ENCODE measurements at regions not wholly inside any gene's neighbourhood (a gene's known extent, or its start where the extent isn't known, plus 50 kb on each side); places are given as distances from the start of the nearest gene placed in this dataset.
"Not testable (repeated sequence)": the region's sequence is repeated elsewhere in the genome, so short reads cannot be mapped to it uniquely, and the experiment has no call there.

GRCh38 chr1:221204055-221204833 is 325.0 kb downstream of the HLX start:
- ATAC-seq, result no peak

- ATAC-seq, result no peak
Observed at GRCh38 chr1:221206076-221206475, 326.8 kb downstream of the HLX start.

GRCh38 chr1:221212926-221213325 is 333.7 kb downstream of the HLX start:
- ATAC-seq, result no peak

- ATAC-seq, result no peak
Observed at GRCh38 chr1:221217029-221217428, 337.8 kb downstream of the HLX start.

- no peak for ATAC-seq
Observed at GRCh38 chr1:221223281-221223680, 344.0 kb downstream of the HLX start.

GRCh38 chr1:221227460-221227859 is 348.2 kb downstream of the HLX start:
- ATAC-seq, result no peak

- ATAC-seq, result no peak
Observed at GRCh38 chr1:221227872-221228337, 348.7 kb downstream of the HLX start.

- ATAC-seq, result no peak
Observed at GRCh38 chr1:221228594-221228993, 349.4 kb downstream of the HLX start.

- no peak for ATAC-seq
Observed at GRCh38 chr1:221230605-221231004, 351.4 kb downstream of the HLX start.

GRCh38 chr1:221234791-221235190 is 355.5 kb downstream of the HLX start:
- no peak for ATAC-seq

GRCh38 chr1:221237587-221237986 is 358.3 kb downstream of the HLX start:
- no peak for ATAC-seq

GRCh38 chr1:221239181-221239580 is 359.9 kb downstream of the HLX start:
- no peak for ATAC-seq

- no peak for ATAC-seq
Observed at GRCh38 chr1:221239792-221240191, 360.5 kb downstream of the HLX start.

GRCh38 chr1:221240690-221241089 is 361.4 kb downstream of the HLX start:
- ATAC-seq, result no peak

- ATAC-seq, result no peak
Observed at GRCh38 chr1:221241157-221241556, 361.9 kb downstream of the HLX start.

GRCh38 chr1:221241592-221241991 is 362.3 kb downstream of the HLX start:
- ATAC-seq, result no peak

- no peak for ATAC-seq
Observed at GRCh38 chr1:221246067-221246466, 366.8 kb downstream of the HLX start.

GRCh38 chr1:221246628-221247415 is 367.6 kb downstream of the HLX start:
- no peak for ATAC-seq

- no peak for ATAC-seq
Observed at GRCh38 chr1:221251580-221251979, 372.3 kb downstream of the HLX start.

GRCh38 chr1:221254813-221255212 is 375.6 kb downstream of the HLX start:
- ATAC-seq, result no peak

GRCh38 chr1:221256773-221257172 is 377.5 kb downstream of the HLX start:
- no peak for ATAC-seq

GRCh38 chr1:221257548-221257947 is 378.3 kb downstream of the HLX start:
- not testable (repeated sequence) for ATAC-seq

GRCh38 chr1:221262677-221263076 is 383.4 kb downstream of the HLX start:
- ATAC-seq, result not testable (repeated sequence)
